ENCODE measurements at regions not wholly inside any gene's neighbourhood (a gene's known extent, or its start where the extent isn't known, plus 50 kb on each side); places are given as distances from the start of the nearest gene placed in this dataset.

GRCh38 chr1:208510192-208510952 lies 266.2 kb upstream of the PLXNA2 start:
- Mint-ChIP-seq H3K27me3 (no peaks in the 10 kb centered on the region), H3K27ac (no peak overlapping the region), H3K4me1 (no peaks in the 10 kb centered on the region), H3K9me3 (peaks cover 2% of the 10 kb centered on the region), H3K4me3 (no peak overlapping the region), H3K36me3 (no peaks in the 10 kb centered on the region)
- DNase-seq (no peak), ATAC-seq (ENCODE audit: low read depth) (no peak)
- POLR2A ChIA-PET, result no interaction called here

- H3K27me3 Mint-ChIP-seq, result no peaks in the 10 kb centered on the region
- no peak overlapping the region for H3K4me3 Mint-ChIP-seq
- no peaks in the 10 kb centered on the region for H3K36me3 Mint-ChIP-seq
- peaks cover 5% of the 10 kb centered on the region for H3K9me3 Mint-ChIP-seq
- ATAC-seq (ENCODE audit: low read depth) (no peak), DNase-seq (no peak)
- POLR2A ChIA-PET, result no interaction called here
- no peak overlapping the region for H3K27ac Mint-ChIP-seq
- H3K4me1 Mint-ChIP-seq, result no peaks in the 10 kb centered on the region
Observed at GRCh38 chr1:208511242-208511860, 267.2 kb upstream of the PLXNA2 start.

GRCh38 chr1:208513799-208514198 lies 269.6 kb upstream of the PLXNA2 start:
- Mint-ChIP-seq H3K36me3 (no peaks in the 10 kb centered on the region), H3K27me3 (no peaks in the 10 kb centered on the region), H3K9me3 (peaks cover 5% of the 10 kb centered on the region), H3K27ac (no peak overlapping the region), H3K4me1 (no peaks in the 10 kb centered on the region), H3K4me3 (no peak overlapping the region)
- ATAC-seq (ENCODE audit: low read depth) (no peak), DNase-seq (no peak)
- POLR2A ChIA-PET, result no interaction called here

- POLR2A ChIA-PET, result no interaction called here
Observed at GRCh38 chr1:208515129-208515528, 270.9 kb upstream of the PLXNA2 start.

GRCh38 chr1:208516780-208517179 lies 272.6 kb upstream of the PLXNA2 start:
- Mint-ChIP-seq H3K27ac (no peak overlapping the region), H3K36me3 (no peaks in the 10 kb centered on the region), H3K4me3 (no peak overlapping the region), H3K4me1 (no peaks in the 10 kb centered on the region), H3K27me3 (peaks cover 6% of the 10 kb centered on the region), H3K9me3 (peaks cover 5% of the 10 kb centered on the region)
- POLR2A ChIA-PET, result no interaction called here
- DNase-seq (no peak), ATAC-seq (ENCODE audit: low read depth) (no peak)

More at GRCh38 chr1:208515129-208515528, 270.9 kb upstream of the PLXNA2 start:
- no peak for ATAC-seq (ENCODE audit: low read depth)
- no peak for DNase-seq
- Mint-ChIP-seq H3K9me3 (peaks cover 5% of the 10 kb centered on the region), H3K36me3 (no peaks in the 10 kb centered on the region), H3K4me3 (no peak overlapping the region), H3K27ac (no peak overlapping the region), H3K27me3 (peaks cover 6% of the 10 kb centered on the region), H3K4me1 (no peaks in the 10 kb centered on the region)

- ATAC-seq (ENCODE audit: low read depth), result no peak
- H3K4me1 Mint-ChIP-seq, result no peaks in the 10 kb centered on the region
- H3K27me3 Mint-ChIP-seq, result peaks cover 6% of the 10 kb centered on the region
- POLR2A ChIA-PET, result no interaction called here
- peaks cover 2% of the 10 kb centered on the region for H3K9me3 Mint-ChIP-seq
- H3K4me3 Mint-ChIP-seq, result no peak overlapping the region
- no peak overlapping the region for H3K27ac Mint-ChIP-seq
- no peak for DNase-seq
- no peaks in the 10 kb centered on the region for H3K36me3 Mint-ChIP-seq
Observed at GRCh38 chr1:208520438-208521099, 276.4 kb upstream of the PLXNA2 start.

GRCh38 chr1:208521534-208521933 lies 277.4 kb upstream of the PLXNA2 start:
- H3K27me3 Mint-ChIP-seq, result peaks cover 6% of the 10 kb centered on the region
- DNase-seq (no peak), ATAC-seq (ENCODE audit: low read depth) (no peak)
- H3K4me1 Mint-ChIP-seq, result no peaks in the 10 kb centered on the region
- POLR2A ChIA-PET, result no interaction called here
- no peak overlapping the region for H3K4me3 Mint-ChIP-seq
- H3K9me3 Mint-ChIP-seq, result no peaks in the 10 kb centered on the region
- no peak overlapping the region for H3K27ac Mint-ChIP-seq
- H3K36me3 Mint-ChIP-seq, result no peaks in the 10 kb centered on the region

- no peaks in the 10 kb centered on the region for H3K9me3 Mint-ChIP-seq
Observed at GRCh38 chr1:208523007-208523406, 278.8 kb upstream of the PLXNA2 start.

GRCh38 chr1:208524376-208524775 lies 280.2 kb upstream of the PLXNA2 start:
- H3K9me3 Mint-ChIP-seq, result no peaks in the 10 kb centered on the region
- H3K27me3 Mint-ChIP-seq, result peaks cover 4% of the 10 kb centered on the region
- H3K36me3 Mint-ChIP-seq, result no peaks in the 10 kb centered on the region
- no peak overlapping the region for H3K27ac Mint-ChIP-seq
- DNase-seq (no peak), ATAC-seq (ENCODE audit: low read depth) (no peak)
- POLR2A ChIA-PET, result no interaction called here
- H3K4me3 Mint-ChIP-seq, result no peak overlapping the region
- H3K4me1 Mint-ChIP-seq, result no peaks in the 10 kb centered on the region

More at GRCh38 chr1:208523007-208523406, 278.8 kb upstream of the PLXNA2 start:
- Mint-ChIP-seq H3K27me3 (peaks cover 6% of the 10 kb centered on the region), H3K27ac (no peak overlapping the region), H3K4me3 (no peak overlapping the region), H3K4me1 (no peaks in the 10 kb centered on the region), H3K36me3 (no peaks in the 10 kb centered on the region)
- POLR2A ChIA-PET, result no interaction called here
- no peak for DNase-seq
- no peak for ATAC-seq (ENCODE audit: low read depth)

GRCh38 chr1:208524925-208525324 lies 280.7 kb upstream of the PLXNA2 start:
- H3K4me1 Mint-ChIP-seq, result no peaks in the 10 kb centered on the region
- ATAC-seq (ENCODE audit: low read depth), result no peak
- H3K4me3 Mint-ChIP-seq, result no peak overlapping the region
- H3K9me3 Mint-ChIP-seq, result no peaks in the 10 kb centered on the region
- H3K27me3 Mint-ChIP-seq, result peaks cover 2% of the 10 kb centered on the region
- no peak for DNase-seq
- POLR2A ChIA-PET, result no interaction called here
- no peak overlapping the region for H3K27ac Mint-ChIP-seq
- H3K36me3 Mint-ChIP-seq, result no peaks in the 10 kb centered on the region

GRCh38 chr1:208525417-208525816 lies 281.2 kb upstream of the PLXNA2 start:
- DNase-seq, result no peak
- Mint-ChIP-seq H3K4me3 (no peak overlapping the region), H3K36me3 (no peaks in the 10 kb centered on the region), H3K9me3 (no peaks in the 10 kb centered on the region), H3K27me3 (no peaks in the 10 kb centered on the region), H3K27ac (no peak overlapping the region), H3K4me1 (no peaks in the 10 kb centered on the region)
- POLR2A ChIA-PET, result no interaction called here
- ATAC-seq (ENCODE audit: low read depth), result no peak

GRCh38 chr1:208526613-208527125 lies 282.5 kb upstream of the PLXNA2 start:
- Mint-ChIP-seq H3K4me1 (no peaks in the 10 kb centered on the region), H3K4me3 (no peak overlapping the region), H3K9me3 (no peaks in the 10 kb centered on the region), H3K36me3 (no peaks in the 10 kb centered on the region), H3K27me3 (peaks cover 2% of the 10 kb centered on the region), H3K27ac (no peak overlapping the region)
- no peak for ATAC-seq (ENCODE audit: low read depth)
- no peak for DNase-seq
- POLR2A ChIA-PET, result no interaction called here

- Mint-ChIP-seq H3K36me3 (no peaks in the 10 kb centered on the region), H3K4me1 (no peaks in the 10 kb centered on the region), H3K4me3 (no peak overlapping the region), H3K27me3 (peaks cover 2% of the 10 kb centered on the region), H3K9me3 (no peaks in the 10 kb centered on the region), H3K27ac (no peak overlapping the region)
- ATAC-seq (ENCODE audit: low read depth) (no peak), DNase-seq (no peak)
- POLR2A ChIA-PET, result no interaction called here
Observed at GRCh38 chr1:208527156-208527555, 283.0 kb upstream of the PLXNA2 start.

Measured in activated naive CD8-positive, alpha-beta T cell treated with anti-CD3 and anti-CD28 coated beads, Interleukin-2, amount 10 ng/mL, durations not matched to agents 7 days and 5 days (primary cell).